Sigmoid colon (tissue), 6 donors: ENCODE measurements at regions not wholly inside any gene's neighbourhood (a gene's known extent, or its start where the extent isn't known, plus 50 kb on each side); places are given as distances from the start of the nearest gene placed in this dataset.

Experiments used
- DNase-seq: peaks from one replicate; pipeline ENCODE4 v3.0.0-alpha.2; 2019
- H3K27ac ChIP-seq, 4 donors: fragments of 200-600 bp; sonication (generic); one replicate each; pipeline ENCODE4 v1.5.1; 2016 to 2019; ENCODE audit warnings: mild to moderate bottlenecking in 1 of 4
- H3K27me3 ChIP-seq, 3 donors: fragments of 200-600 bp; sonication (generic); one replicate each; pipeline ENCODE4 v1.5.1; 2019; ENCODE audit warnings: mild to moderate bottlenecking in 1 of 3
- H3K36me3 ChIP-seq, 4 donors: fragments of 200-600 bp; sonication (generic); one replicate each; pipeline ENCODE4 v1.5.1; 2016 to 2019
- H3K4me1 ChIP-seq, 4 donors: fragments of 200-600 bp; sonication (generic); one replicate each; pipeline ENCODE4 v1.5.1; 2017 to 2019
- H3K4me3 ChIP-seq, 4 donors: fragments of 200-600 bp; sonication (generic); one replicate each; pipeline ENCODE4 v1.5.1; 2017 to 2019; ENCODE audit warnings: mild to moderate bottlenecking in 2 of 4, moderate library complexity in 1 of 4
- H3K9me3 ChIP-seq, 4 donors: fragments of 200-600 bp in 3 of 4; sonication (generic) in 3 of 4; one replicate each; pipeline versions ENCODE4 v1.5.1 to v1.6.1; 2013 to 2019
- CTCF ChIP-seq, 4 experiments: fragments of 450-650 bp in 3 of 4; fragments of 200-600 bp in 1 of 4; IDR thresholded peaks; one replicate each; pipeline ENCODE4 v1.5.1; 2016 to 2019; ENCODE audit warnings: antibody characterized with exemption in 4 of 4, mild to moderate bottlenecking in 3 of 4, moderate library complexity in 2 of 4
- EP300 ChIP-seq, 4 donors: sonication (generic); formaldehyde crosslinking; IDR thresholded peaks; one replicate each; pipeline ENCODE4 v1.6.1; 2017; ENCODE audit warnings: antibody characterized with exemption in 4 of 4
- POLR2A ChIP-seq, 2 donors: fragments of 450-650 bp; IDR thresholded peaks; one replicate each; pipeline ENCODE4 v1.6.1; 2016; ENCODE audit warnings: antibody characterized with exemption in 2 of 2, mild to moderate bottlenecking in 2 of 2, moderate library complexity in 2 of 2
- POLR2AphosphoS5 ChIP-seq, 4 donors: sonication (generic); formaldehyde crosslinking; IDR thresholded peaks; one replicate each; pipeline ENCODE4 v1.6.1; 2017; ENCODE audit warnings: antibody characterized with exemption in 4 of 4
- WGBS, 2 donors: extraction: QIAGEN DNeasy Blood & Tissue Kit; methylation state at CpG; one replicate each; pipeline ENCODE4 v1.1.7; 2013; 5-methylcytosine and 5-hydroxymethylcytosine counted together
- intact Hi-C: fragments of 100-400 bp; cut with DNase I; formaldehyde crosslinking; loops from one replicate; pipeline ENCODE4 v1.15.1; 2023
- donor health status: healthy with polysubstance abuse.
- donor health status: healthy.

- intact Hi-C loops, result no loop called here
- Histone ChIP-seq H3K27ac (no peak overlapping the region), H3K9me3 (peaks cover under 1 to 11% (median 7%) of the 10 kb centered on the region in 4 donors), H3K4me3 (no peak overlapping the region), H3K27me3 (no peaks in the 10 kb centered on the region), H3K36me3 (no peaks in the 10 kb centered on the region), H3K4me1 (peaks cover 0 to 6% (median 5%) of the 10 kb centered on the region in 4 donors)
- 78 to 83% methylated on average over 2 of the region's 2 CpGs for WGBS, 2 donors
- no peak for DNase-seq
- no peak for TF ChIP-seq POLR2AphosphoS5 (IDR thresholded peaks at IDR 0.05)
- TF ChIP-seq CTCF (IDR thresholded peaks at IDR 0.05), result no peak
Observed at GRCh38 chr9:16992138-16992537, 121.7 kb upstream of the BNC2 start.

DNA sequence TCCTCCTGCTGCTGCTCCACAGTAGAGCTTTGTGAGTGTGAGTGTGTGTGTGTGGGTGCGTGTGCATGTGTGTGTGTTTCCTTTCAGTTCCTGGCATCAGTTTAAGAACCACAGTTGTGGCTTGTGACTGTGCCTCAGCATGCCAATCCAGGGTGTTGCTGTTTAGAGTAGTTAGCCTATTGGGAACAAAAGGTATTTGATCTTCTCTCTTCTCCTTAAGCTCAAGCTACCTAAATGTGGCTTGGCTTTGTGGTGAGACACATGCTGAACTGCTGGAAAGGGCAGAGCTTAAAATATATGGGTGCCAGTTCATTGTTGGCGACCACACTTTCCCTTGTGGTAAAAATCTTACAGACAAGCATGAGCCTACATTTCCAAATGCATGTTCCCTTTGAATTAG is 116.6 kb upstream of the BNC2 start:
- Histone ChIP-seq H3K4me3 (no peak overlapping the region), H3K4me1 (peaks cover 0 to 23% (median 20%) of the 10 kb centered on the region in 4 donors), H3K27ac (peak overlapping the region; percentile 58 to 81 (median 75)), H3K27me3 (no peaks in the 10 kb centered on the region), H3K36me3 (no peaks in the 10 kb centered on the region), H3K9me3 (no peaks in the 10 kb centered on the region)
- WGBS, 2 donors, result 46 to 81% methylated on average over 2 of the region's 2 CpGs
- intact Hi-C loops, result loop anchor here (5.0 kb wide), 1 partner anchor 115 kb away; the partner anchor contains the start of gene BNC2
- no peak for TF ChIP-seq POLR2A (IDR thresholded peaks at IDR 0.05)
- TF ChIP-seq EP300 (IDR thresholded peaks at IDR 0.05), result no peak
- TF ChIP-seq CTCF (IDR thresholded peaks at IDR 0.05), result no peak
- TF ChIP-seq POLR2AphosphoS5 (IDR thresholded peaks at IDR 0.05), result no peak
- DNase-seq, result no peak

DNA sequence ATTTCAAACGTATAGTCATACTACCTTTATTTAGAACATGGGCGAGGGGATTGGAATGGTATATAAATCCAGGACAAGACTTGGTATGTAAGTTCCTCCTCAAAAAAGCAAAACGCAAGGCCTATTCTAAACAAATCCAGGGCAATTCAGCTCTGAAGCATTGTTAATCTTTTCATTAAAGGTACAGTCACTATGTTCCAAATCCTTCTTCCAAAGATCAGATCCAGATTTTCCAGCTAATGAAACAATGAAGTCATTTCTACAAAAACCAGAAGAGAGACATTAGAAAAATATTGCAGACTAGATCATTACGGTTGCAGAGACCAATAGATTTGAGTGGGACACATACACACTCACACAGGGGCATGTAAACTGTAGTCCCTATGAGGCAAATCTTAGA is 116.1 kb upstream of the BNC2 start:
- Histone ChIP-seq H3K4me3 (no peak overlapping the region), H3K36me3 (no peaks in the 10 kb centered on the region), H3K4me1 (peaks cover 0 to 23% (median 20%) of the 10 kb centered on the region in 4 donors), H3K9me3 (no peaks in the 10 kb centered on the region), H3K27ac (peak overlapping the region; percentile 58 to 81 (median 75)), H3K27me3 (no peaks in the 10 kb centered on the region)
- TF ChIP-seq CTCF (IDR thresholded peaks at IDR 0.05) (no peak), POLR2AphosphoS5 (IDR thresholded peaks at IDR 0.05) (no peak), POLR2A (IDR thresholded peaks at IDR 0.05) (no peak), EP300 (IDR thresholded peaks at IDR 0.05) (no peak)
- WGBS, 2 donors, result 72 to 82% methylated on average over 4 of the region's 4 CpGs
- DNase-seq, result no peak
- intact Hi-C loops, result loop anchor here (5.0 kb wide), 1 partner anchor 114 kb away; the partner anchor contains the start of gene BNC2

DNA sequence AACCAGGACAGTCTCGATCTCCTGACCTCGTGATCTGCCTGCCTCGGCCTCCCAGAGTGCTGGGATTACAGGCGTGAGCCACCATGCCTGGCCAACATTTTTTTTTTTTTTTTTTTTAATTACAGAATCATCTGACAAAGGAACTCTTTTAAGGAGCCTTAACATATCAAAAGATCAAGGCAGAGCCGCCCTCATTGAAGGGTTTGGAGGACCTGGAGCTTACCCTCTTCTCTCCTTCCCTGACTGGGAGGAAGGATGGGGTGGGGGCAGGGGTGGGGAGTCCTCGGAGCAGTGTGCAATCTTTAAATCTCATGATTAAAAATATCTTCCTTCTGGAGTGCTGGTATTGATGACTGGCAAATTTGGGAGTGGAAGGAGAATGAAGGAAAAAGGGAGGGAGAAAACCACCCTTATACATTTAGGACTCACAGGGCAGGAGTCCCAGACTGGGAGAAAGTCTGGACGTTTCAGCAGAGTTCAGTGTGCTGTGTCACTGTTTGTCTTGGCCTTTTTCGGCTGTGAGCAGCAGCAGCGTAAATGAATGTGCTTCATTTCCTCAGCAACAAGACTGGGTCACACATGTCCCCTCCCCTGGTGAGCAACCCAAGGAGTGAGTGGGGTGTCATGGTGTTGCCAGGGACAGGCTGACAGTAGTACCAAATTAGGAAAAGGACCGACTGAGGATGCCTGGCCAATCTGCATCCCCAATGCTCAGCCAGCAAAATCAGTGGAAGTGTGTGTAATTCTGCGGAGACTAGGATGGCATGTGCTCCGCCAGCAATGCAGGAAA is 115.3 kb upstream of the BNC2 start:
- intact Hi-C loops, result loop anchor here (5.0 kb wide), 1 partner anchor 113 kb away; the partner anchor contains the start of gene BNC2
- no peak for TF ChIP-seq POLR2A (IDR thresholded peaks at IDR 0.05)
- peak in 2 of 4 donors; percentile 38 to 52 for TF ChIP-seq POLR2AphosphoS5 (IDR thresholded peaks at IDR 0.05)
- peak in 2 of 4 donors; percentile 35 to 69 for TF ChIP-seq EP300 (IDR thresholded peaks at IDR 0.05)
- TF ChIP-seq CTCF (IDR thresholded peaks at IDR 0.05), result no peak
- Histone ChIP-seq H3K9me3 (no peaks in the 10 kb centered on the region), H3K4me3 (no peak overlapping the region), H3K4me1 (peaks cover 0 to 23% (median 20%) of the 10 kb centered on the region in 4 donors), H3K36me3 (no peaks in the 10 kb centered on the region), H3K27ac (peak overlapping the region; percentile 58 to 81 (median 75)), H3K27me3 (no peaks in the 10 kb centered on the region)
- DNase-seq, result peak; percentile 88
- WGBS, 2 donors, result 75 to 86% methylated on average over 12 of the region's 12 CpGs
